ENCODE measurements at regions not wholly inside any gene's neighbourhood (a gene's known extent, or its start where the extent isn't known, plus 50 kb on each side); places are given as distances from the start of the nearest gene placed in this dataset.

DNA sequence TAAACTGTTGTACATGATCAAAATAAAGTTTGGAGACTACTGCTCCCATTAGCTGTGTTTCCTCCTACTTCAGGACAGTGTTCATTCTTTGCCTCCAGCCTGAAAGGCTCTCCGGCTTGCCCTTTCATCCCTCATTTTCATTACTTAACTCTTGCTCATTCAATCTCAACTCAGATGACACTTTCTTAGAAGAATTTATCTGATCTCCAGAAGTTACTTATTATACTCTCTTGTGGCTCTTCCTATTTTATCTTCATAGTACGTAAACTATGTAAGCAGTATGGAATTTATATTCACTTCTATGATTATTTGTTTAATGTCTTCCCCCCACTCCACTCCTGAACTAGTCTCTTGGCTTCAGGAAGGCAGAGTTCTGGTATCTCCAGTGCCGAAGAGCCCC lies 1737.9 kb upstream of the C9orf72 start:
- Histone ChIP-seq H3K4me2 (ENCODE audit: low read depth, low read length) (no peak overlapping the region), H2AFZ (ENCODE audit: low read length) (no peak overlapping the region), H3K9me3 (ENCODE audit: low read length) (no peaks in the 10 kb centered on the region), H3K27me3 (ENCODE audit: control insufficient read depth in 1 of 2, insufficient read depth in 2 of 2, low read length in 2 of 2) (no peaks in the 10 kb centered on the region), H3K4me1 (ENCODE audit: insufficient read depth, low read length) (no peaks in the 10 kb centered on the region), H3K9ac (ENCODE audit: insufficient read depth, low read depth, low read length) (no peak overlapping the region), H3K36me3 (replicated peaks in 1 of 2; ENCODE audit: control insufficient read depth in 1 of 2, insufficient read depth in 2 of 2, low read length in 2 of 2) (no peaks in the 10 kb centered on the region), H3K4me3 (replicated peaks in 1 of 3; ENCODE audit: insufficient read depth in 1 of 3, low read depth in 2 of 3, low read length in 3 of 3) (no peak overlapping the region), H4K20me1 (ENCODE audit: insufficient read depth, low read length) (no peaks in the 10 kb centered on the region), H3K27ac (ENCODE audit: extremely low read length, insufficient read depth, low read length) (no peak overlapping the region), H3K79me2 (ENCODE audit: insufficient read depth, low read length) (no peaks in the 10 kb centered on the region)
- FAIRE-seq = no peak
- intact Hi-C loops (cut with micrococcal nuclease; ENCODE audit: unreplicated experiment) = no loop called here
- WGBS (ENCODE audit: low lambda C conversion rate) = 36% methylated on average over 3 of the region's 3 CpGs
- no peak for DNase-seq (ENCODE audit: low spot score)
- ChIA-PET POLR2A (no interaction called here), CTCF (ENCODE audit: low intra/inter-chr PET ratio, low total read pairs) (no interaction called here)
- TF ChIP-seq PLRG1 (conservative IDR thresholded peaks at IDR 0.05) = no peak
- no peak for TF ChIP-seq USF2 (IDR thresholded peaks at IDR 0.05; ENCODE audit: low read depth, low read length)
- TF ChIP-seq USF2 (CRISPR knock-in tag; IDR thresholded peaks at IDR 0.05; ENCODE audit: borderline replicate concordance) = no peak
- TF ChIP-seq, protein P1, sequence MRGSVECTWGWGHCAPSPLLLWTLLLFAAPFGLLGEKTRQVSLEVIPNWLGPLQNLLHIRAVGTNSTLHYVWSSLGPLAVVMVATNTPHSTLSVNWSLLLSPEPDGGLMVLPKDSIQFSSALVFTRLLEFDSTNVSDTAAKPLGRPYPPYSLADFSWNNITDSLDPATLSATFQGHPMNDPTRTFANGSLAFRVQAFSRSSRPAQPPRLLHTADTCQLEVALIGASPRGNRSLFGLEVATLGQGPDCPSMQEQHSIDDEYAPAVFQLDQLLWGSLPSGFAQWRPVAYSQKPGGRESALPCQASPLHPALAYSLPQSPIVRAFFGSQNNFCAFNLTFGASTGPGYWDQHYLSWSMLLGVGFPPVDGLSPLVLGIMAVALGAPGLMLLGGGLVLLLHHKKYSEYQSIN (CRISPR knock-in tag; IDR thresholded peaks at IDR 0.05; ENCODE audit: borderline replicate concordance) = no peak
- no peak for TF ChIP-seq SNAPC2 (CRISPR knock-in tag; IDR thresholded peaks at IDR 0.05)
- TF ChIP-seq, protein P2, sequence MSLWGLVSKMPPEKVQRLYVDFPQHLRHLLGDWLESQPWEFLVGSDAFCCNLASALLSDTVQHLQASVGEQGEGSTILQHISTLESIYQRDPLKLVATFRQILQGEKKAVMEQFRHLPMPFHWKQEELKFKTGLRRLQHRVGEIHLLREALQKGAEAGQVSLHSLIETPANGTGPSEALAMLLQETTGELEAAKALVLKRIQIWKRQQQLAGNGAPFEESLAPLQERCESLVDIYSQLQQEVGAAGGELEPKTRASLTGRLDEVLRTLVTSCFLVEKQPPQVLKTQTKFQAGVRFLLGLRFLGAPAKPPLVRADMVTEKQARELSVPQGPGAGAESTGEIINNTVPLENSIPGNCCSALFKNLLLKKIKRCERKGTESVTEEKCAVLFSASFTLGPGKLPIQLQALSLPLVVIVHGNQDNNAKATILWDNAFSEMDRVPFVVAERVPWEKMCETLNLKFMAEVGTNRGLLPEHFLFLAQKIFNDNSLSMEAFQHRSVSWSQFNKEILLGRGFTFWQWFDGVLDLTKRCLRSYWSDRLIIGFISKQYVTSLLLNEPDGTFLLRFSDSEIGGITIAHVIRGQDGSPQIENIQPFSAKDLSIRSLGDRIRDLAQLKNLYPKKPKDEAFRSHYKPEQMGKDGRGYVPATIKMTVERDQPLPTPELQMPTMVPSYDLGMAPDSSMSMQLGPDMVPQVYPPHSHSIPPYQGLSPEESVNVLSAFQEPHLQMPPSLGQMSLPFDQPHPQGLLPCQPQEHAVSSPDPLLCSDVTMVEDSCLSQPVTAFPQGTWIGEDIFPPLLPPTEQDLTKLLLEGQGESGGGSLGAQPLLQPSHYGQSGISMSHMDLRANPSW (CRISPR knock-in tag; IDR thresholded peaks at IDR 0.05; ENCODE audit: borderline replicate concordance) = no peak
- no peak for TF ChIP-seq IRF9 (CRISPR knock-in tag; IDR thresholded peaks at IDR 0.05; ENCODE audit: borderline replicate concordance)
- no peak for TF ChIP-seq RORA (CRISPR knock-in tag; IDR thresholded peaks at IDR 0.05)
- no peak for TF ChIP-seq NFYC (CRISPR knock-in tag; IDR thresholded peaks at IDR 0.05)
- TF ChIP-seq MEIS1 (CRISPR knock-in tag; IDR thresholded peaks at IDR 0.05; ENCODE audit: borderline replicate concordance) = no peak
- ATAC-seq = no peak
- no TSS peak for BruUV-seq (replicated peaks)
- in situ Hi-C loops (cut with HindIII; ENCODE audit: extremely low pct_ligation_motif_present, low pct_unique_long_range_greater_than_20kb) = no loop called here
